GM19240 (cell line): ENCODE measurements at regions not wholly inside any gene's neighbourhood (a gene's known extent, or its start where the extent isn't known, plus 50 kb on each side); places are given as distances from the start of the nearest gene placed in this dataset.
A peak's percentile ranks its signal among the peaks of the same experiment; 100 is the strongest.
"Not testable (repeated sequence)": the region's sequence is repeated elsewhere in the genome, so short reads cannot be mapped to it uniquely, and the experiment has no call there.

ENCODE experiments used
- DNase-seq: peaks from one replicate; pipeline ENCODE4 v3.0.0; 2011; ENCODE audit warnings: low spot score; ENCODE audit not compliant: insufficient read length

DNA sequence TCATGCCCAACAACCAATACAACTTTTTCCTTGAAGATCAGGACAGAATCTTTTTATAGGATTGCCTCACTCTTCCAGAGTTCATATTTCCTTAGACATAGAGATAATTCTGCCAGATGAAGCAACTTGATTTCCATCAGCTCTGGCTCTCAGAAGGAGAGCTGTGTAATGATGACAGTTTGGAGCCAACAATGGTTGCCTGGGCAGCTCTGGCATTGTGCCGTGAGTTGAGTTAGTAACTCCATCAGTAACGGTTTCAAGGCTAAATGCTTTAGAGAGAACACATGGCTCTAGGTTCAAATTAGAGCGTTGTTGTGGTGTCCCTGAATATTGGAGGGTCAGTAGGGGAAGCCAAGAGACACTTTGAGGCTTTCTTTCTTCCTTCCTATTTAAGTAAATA, 501.7 kb upstream of the SEL1L start:
- no peak for DNase-seq

DNA sequence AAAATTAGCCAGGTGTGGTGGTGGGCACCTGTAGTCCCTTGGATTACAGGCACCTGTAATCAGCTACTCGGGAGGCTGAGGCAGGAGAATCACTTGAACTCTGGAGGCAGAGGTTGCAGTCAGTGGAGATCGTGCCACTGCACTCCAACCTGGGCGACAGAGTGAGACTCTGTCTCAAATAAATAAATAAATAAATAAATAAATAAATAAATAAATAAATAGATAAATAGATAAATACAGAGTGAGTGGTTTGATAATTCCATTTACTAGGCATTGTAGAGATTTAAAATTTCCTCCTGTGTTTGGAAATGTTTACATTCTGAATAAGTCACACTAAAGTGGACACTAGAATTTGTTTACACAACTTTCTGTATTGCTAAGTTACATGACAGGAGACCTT, 504.4 kb upstream of the SEL1L start:
- DNase-seq = not testable (repeated sequence)

DNA sequence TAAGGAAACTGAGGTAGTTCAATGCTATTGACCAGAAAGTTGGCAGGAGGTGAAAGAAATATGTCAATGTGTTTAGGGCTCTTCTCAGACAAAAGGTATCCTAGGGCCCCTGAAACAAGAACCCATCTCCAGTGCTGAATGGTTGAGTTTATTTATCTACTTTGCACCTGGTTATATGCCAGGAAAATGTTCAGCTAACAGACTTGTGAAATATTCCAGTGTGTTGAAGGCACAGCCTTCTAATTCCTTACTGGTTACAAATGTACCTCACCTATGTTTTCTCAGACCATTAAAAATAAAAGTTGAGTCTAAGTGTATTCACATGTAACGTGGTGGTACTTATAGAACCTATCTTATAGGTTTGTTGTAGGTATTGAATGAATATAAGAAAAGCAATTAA, 511.7 kb upstream of the SEL1L start:
- DNase-seq = no peak

DNA sequence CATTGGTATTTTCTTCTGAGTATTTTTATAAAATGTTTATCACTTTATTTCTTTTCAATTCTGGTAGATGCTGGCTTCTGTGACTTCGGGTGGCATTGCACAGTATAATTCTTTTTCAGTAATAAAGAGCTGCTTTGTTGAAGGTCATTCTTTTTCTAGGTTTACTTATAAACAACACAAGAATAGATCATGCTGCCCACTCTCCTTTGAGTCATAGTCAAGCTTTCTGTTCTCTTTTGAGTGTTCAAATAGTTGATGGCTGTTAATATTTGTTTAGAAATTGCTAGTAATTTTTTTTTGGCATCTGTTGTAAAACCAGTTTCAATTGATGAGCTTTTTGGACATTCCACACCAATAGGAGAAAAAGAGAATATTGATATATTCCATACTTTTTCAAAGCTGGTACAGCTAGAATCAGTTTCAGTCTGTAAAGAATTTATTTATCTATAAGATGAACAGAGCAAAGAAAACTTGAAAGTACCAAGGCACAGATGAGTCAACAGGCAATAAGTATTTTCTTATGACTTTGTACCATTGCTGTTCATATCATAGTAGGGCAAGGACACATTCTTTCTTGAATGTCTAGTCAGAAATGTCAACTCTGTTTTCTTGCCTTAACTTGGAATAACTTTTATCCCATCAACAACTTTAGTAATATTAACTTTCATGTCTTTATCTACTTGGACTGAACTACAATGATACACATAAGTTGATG, 513.0 kb upstream of the SEL1L start:
- DNase-seq = no peak

DNA sequence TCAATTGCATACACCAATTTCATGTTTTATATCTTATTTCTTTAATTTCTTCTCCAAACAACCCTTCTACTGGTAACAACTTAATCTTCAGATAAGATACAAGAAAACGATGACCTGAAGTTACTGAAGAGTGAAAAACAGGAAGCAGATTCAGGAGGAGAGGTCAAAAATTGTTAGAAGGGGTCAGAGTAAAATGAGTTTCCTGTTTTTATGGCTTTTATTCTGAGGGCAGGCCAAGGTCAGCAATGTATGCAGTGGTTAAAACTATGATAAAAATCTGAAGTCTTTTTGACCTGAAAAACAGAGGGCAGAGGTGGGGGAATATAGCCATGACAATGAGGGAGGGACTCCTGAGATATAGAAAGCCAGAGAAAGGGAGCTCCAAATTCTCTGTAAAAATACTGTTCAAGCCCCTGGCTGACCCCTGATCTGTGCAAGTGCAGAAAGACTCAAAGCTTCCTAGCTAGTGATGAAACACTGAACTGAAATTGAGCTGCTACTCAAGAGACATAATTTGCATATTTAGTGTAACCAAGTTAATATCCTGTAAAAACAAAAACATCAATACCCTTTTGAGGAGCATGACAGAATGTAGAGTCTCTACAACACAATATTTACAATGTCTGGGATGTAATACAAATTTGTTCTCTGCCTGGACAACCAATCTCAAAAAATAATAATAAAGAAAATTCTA, 514.3 kb upstream of the SEL1L start:
- DNase-seq = no peak

DNA sequence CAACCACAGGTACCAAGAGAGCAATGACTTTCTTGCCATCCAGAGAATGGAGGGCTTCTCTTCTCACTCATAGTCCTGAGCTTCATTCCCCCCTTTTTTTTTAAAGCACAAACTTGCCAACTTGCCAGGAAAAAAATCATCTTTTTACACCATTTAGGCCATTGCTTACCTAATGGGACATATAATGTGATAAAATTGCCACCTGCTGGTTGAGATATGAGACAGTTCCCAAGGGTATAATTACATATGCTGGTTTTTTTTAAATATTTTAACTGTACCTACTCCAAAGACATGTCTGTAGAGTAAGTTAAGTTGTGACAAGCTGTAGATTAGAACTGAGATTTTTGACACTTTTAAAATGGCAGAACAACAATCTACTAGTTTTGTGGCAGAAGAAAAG, 519.1 kb upstream of the SEL1L start:
- no peak for DNase-seq

DNA sequence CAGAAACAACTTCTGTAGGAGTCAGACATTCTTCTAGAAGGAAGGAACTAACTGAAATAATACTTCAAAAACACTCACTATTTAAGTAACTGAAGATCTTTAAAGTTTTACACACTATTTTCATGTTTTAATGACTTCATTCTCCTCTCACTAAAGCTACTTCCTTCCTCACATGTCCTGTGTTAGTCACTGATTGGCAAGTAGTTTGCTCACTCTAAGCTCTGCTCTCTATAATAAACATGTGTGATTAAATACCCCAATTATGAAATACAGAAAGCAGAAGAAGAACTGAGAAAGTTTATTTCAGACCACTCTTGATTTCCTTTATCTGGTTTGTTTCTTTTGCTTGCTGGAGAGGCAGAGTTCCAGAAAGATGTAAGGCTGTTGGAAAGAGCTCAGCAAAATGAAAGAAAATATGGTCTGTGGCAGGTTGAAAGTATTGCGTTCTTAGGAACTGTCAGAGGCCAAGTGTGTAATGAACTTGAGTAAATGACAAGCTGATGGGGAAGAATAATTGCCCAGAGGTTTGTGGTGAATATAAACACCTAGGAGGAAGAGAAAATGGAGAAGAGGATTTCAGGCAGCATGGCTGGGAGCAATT, 522.0 kb upstream of the SEL1L start:
- DNase-seq = no peak

DNA sequence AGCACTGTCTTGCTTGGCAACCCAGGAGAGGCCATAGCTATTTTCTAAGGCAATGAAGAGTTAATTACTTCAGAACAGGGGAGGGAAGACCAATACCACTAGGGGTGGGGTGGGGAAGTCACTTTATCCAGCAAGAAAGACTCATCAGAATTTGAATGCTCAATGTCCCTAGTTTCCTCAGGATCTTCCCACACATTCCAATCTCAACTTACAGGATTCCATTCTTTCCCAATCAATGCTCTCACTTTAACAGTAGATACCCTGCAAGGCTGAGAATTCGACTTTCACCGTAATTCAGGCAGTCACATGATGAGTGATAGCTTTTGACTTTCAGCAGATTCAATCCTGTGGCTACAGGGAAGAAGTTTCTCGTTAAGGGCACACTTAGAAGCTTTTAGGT, 526.6 kb upstream of the SEL1L start:
- DNase-seq = no peak

DNA sequence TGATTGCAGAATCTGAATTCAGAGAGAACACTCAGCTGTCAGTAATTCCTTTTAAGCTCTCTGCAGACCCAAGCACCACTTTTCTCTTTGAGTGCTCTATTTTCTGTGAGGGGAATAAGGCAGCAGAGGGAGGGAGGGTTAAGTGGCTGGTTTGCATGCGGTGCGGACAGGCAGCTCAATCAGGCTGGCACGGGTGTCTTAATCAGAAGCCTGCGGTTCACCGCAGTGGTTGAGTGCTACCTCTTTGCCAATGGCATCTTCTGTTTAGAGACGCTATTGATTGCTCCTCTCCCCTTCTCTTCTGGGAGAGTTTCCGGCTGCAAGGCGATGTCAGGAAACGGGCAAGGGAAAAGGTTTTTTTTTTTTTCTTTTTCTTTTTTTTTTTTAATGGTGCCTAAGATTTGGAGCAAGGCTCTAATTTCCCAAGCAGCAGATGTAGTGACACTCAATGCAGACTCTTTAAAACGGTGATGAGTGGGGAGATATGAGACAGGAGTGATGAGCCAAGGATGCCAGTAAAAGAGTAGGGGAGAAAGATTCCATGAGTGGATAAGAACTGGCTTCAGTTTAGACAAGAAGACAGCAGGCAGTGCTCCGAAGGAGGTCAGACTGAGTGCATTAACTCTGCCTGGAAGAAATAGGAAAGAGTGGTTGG, 533.7 kb upstream of the SEL1L start:
- DNase-seq = no peak

DNA sequence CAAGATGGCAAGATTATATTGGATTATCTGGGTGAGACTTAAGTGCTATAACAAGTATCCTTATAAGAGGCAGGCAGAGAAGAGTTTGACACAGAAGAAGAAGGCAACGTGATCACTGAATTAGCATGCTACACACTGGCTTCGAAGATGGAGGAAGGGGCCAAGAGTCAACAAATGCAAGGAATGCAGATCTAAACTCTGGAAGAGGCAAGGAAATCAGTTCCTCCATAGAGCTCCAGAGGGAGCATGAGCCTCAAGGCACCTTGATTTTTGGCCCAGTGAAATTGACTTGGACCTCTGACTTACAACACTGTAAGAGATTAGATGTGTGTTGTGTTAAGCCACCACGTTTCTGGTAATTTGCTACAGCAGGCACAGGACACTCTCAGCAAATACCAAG, 536.4 kb upstream of the SEL1L start:
- no peak for DNase-seq

DNA sequence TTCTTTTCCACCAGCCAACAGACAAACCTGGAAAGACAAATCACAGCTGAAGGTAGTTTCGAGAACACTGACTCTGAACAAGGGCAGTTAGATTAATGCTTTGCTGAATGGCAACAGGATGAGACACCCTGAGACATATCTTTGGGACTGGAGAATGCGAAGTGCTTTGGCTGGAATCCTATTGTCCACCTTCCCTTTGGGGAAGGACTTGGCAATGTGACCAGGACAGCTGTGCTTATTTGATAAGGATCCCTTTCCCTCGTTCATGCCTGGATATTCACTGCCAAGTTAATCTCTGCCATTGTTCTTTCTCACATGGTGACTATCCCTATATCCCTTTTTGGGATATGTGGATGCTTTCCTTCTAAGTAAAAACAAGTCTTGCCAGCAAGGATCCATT, 537.1 kb upstream of the SEL1L start:
- DNase-seq = no peak

DNA sequence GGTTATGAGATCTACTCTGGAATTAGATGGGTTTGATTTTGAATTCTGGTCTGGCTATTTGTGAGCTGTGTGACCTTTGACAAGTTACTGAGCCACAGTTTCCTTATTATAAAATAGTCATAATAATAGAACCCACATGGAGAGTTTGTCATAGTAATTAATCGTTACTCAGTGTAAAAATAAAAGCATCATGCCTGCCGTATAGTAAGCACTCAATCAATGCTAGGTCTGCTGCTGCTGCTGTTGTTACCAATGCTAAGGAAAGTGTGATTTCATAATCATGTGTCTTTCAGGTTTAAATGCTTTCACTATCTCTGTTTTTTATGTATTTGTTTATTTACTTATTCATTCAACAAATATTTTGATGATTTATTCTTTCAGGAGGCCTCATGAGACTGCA, 539.9 kb upstream of the SEL1L start:
- DNase-seq = no peak

DNA sequence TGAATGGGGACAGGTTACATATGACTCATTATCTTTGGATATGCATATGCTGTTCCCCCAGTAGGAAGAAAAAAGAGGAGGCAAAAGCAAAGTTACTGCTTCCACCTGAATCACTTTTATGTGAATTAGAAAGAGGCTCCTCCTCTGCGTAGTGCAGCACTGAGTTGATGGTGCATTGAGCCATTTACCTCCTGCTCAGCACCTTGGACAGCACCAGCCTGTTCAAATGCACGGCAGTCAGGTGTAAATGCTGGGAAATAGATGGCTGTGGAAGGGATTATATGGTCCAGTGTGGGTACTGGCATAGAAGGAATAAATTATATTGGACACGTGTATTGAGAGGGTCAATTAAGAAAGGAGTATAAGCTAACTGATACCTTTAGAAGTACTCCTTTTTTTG, 541.9 kb upstream of the SEL1L start:
- DNase-seq = peak; percentile 1

DNA sequence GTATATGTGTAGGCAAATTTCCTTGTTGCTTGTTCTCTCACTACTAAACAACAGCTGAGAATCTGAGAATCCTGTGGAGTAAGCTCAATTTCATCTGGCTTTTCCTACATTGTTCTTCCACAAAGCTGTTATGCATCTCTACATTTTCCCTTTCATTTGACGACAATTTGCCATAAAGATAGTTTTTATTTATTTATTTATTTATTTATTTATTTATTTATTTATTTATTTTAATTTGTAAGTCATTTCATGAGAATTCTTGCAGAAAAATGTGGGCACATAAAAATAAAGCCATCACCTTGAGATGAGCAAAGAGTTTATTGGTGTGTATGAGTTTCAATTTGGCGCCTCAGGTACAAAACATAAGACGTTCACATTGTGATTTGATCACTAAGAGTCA, 545.9 kb upstream of the SEL1L start:
- DNase-seq = no peak

DNA sequence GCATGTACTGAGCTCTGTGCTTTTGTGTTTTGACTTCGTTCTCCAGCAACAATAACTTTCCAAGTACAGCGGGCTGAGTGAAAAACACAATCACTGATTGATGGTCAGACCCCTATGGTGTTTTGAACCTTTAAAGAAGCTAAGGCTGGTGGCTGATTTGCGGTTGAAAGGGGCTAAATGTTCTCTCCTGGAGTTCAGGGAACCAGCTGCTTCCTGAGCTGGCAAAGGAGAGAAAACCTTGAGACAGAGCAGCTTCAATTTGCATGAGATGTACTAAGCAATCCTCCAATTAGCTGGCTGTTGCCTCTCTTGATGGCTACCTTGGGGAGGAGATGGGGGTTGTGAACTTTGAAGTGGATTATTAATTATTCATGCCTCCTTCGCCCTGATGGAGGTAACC, 546.7 kb upstream of the SEL1L start:
- DNase-seq = no peak

DNA sequence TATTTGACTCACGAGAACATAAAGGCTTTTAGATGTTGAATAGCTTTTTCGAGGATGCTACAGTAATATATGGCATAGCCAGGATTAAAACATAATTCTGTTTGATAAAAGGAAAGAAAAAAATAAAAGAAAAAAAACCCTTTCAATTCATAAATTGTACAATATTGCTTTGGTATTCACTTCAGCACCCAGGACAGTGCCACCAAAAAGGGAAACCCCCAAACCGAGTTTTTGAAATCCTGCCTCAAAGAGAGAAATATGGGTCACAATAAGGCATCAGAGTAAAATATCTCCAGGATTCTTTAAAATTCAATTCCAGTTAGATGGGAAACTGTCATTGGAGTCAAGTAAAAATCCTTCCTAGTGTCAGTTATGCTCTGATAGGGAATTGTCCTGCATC, 551.2 kb upstream of the SEL1L start:
- no peak for DNase-seq

DNA sequence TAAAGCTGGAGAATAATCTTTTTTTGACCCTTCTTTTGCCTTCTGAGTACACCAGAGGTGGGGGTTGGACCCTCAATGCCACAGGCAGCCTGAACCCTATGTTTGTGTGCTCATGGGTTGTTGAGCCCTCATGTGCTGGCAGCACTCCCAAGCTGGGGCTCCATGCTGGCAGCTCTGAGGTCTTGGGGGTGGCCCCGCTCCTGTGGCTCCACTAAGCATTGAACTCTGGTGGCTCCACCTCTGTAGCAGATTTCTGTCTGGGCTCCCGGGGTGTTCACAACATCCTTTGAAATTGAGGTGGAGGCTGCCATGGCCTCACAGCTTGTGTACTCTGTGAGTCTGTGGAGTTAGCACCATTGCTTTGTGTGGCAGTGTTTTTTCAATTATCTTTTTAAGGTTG, 557.4 kb upstream of the SEL1L start:
- no peak for DNase-seq

DNA sequence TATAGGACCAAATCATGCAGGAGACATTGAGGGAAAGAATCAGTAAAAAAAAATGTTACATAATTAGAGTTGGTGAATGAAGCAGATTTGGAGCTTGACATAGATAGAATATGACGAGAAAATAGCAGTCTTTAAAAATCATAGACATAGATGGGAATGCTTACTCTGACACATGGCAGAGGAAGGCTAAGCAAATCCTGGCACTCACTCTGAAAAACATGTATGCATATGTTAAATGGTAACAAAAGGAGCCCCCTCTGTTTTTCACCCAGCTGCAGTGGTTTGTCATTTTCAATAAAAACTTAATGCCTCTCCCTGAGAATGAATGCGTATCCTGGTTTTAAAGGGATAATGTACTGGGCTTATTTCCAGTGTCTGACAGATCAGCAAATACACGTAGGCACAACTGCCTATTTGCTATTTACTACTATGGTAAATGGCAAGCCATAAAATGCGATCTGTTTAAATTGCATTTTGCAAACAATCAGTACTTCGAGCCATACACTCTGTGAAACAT, 561.2 kb upstream of the SEL1L start:
- no peak for DNase-seq

DNA sequence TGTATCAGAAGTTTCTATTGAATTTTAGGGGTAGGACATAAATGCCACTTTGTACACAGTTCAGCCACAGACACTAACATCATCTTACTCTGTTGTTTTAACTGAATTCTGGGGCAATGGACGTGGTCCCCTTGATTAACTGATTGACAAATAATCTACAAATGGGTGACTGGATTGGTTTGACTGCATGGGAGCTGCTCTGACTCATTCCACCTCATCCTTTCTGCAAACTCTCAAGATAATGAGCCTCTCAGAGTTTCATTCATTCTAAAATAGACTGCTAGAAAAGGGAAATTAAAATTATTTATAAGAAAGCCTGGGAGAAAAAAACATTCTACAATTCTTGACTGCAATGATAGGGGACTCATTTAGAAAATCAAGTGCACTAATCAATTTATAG, 570.4 kb upstream of the SEL1L start:
- DNase-seq = no peak

DNA sequence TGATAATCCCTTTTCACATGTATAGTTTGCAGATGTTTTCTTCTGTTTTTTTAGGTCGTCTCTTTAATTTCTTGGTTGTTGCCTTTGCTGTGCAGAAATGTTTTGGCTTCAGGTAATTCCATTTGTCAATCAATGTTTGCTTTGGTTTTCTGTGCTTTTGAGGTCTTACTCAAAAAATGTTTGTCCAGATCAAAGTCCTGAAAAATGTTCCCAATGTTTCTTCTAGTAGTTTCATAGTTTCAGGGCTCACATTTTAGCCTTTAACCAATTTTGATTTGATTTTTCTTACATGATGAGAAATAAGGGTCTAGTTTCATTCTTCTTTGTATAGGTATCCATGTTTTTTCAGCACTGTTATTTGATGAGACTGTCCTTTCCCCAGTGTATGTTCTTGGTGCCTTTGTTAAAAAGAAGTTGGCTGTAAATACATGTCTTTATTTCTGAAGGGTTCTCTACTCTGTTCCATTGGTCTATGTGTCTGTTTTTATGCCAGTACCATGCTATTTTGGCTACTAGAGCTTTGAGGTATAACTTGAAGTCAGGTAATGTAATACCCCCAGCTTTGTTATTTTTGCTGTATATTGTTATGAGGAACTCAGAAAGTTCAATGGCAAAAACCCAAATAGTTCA, 578.7 kb upstream of the SEL1L start:
- DNase-seq = no peak

DNA sequence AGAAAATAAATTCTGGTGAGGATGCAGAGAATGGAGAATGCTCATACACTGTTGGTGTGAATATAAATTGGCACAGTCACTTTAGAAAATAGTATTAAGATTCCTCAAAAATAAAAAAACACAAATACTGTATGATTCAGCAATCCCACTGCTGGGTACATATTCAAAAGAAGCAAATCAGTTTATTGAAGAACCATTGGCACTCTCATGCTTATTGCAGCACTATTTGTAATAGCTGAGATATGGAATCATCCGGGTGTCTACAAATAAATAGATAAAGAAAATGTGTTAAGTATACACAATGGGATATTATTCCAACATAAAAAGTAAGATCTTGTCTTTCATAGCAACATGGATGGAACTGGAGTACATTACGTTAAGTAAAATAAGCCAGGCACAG, 579.4 kb upstream of the SEL1L start:
- DNase-seq = no peak

DNA sequence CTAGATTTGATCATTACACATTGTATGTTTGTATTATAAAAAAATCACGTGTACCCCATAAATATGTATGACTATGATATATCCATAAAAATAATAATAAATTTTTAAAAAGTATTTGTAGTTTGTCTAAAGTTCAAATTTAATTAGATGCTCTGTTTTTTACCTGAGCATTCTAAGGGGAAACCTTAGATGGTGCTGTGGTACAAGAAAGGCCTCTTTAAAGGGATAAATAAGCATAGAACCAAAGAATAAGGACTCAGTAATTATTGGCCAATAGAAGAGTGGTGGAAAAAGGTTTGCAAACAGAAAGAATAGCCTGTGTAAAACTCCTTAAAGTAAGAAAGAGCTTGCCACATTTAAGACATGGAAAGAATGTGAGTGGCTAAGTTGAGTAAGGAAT, 580.1 kb upstream of the SEL1L start:
- no peak for DNase-seq
